Upper lobe of right lung (tissue), 1 donor: ENCODE measurements at regions not wholly inside any gene's neighbourhood (a gene's known extent, or its start where the extent isn't known, plus 50 kb on each side); places are given as distances from the start of the nearest gene placed in this dataset.

Experiments
- ATAC-seq: fragments of 200-7000 bp; cut with Tn5 transposase; one replicate; pipeline ENCODE4 v1.9.1; 2020; ENCODE audit warnings: mild to moderate bottlenecking, moderate library complexity
- DNase-seq: peaks from one replicate; pipeline ENCODE4 v3.0.0-alpha.2; 2020
- H3K27ac ChIP-seq: fragments of 200-600 bp; one replicate; pipeline ENCODE4 v1.8.0; 2022
- H3K27me3 ChIP-seq: fragments of 200-600 bp; one replicate; pipeline ENCODE4 v1.8.0; 2022; ENCODE audit warnings: mild to moderate bottlenecking
- H3K36me3 ChIP-seq: fragments of 200-600 bp; one replicate; pipeline ENCODE4 v1.8.0; 2022
- H3K4me1 ChIP-seq: fragments of 200-600 bp; one replicate; pipeline ENCODE4 v1.8.0; 2022
- H3K4me3 ChIP-seq: fragments of 200-600 bp; one replicate; pipeline ENCODE4 v1.8.0; 2022; ENCODE audit warnings: mild to moderate bottlenecking
- H3K9me3 ChIP-seq: fragments of 200-600 bp; one replicate; pipeline ENCODE4 v1.8.0; 2022
- CTCF ChIP-seq: fragments of 200-600 bp; IDR thresholded peaks from one replicate; pipeline ENCODE4 v1.8.0; 2022; ENCODE audit warnings: antibody characterized with exemption
- intact Hi-C: fragments of 100-400 bp; cut with DNase I; formaldehyde crosslinking; loops from one replicate; pipeline ENCODE4 v1.11.0; 2022
- donor health status: DM: no; HTN: yes; CAD: no; lungs with severe emphysema.

DNA sequence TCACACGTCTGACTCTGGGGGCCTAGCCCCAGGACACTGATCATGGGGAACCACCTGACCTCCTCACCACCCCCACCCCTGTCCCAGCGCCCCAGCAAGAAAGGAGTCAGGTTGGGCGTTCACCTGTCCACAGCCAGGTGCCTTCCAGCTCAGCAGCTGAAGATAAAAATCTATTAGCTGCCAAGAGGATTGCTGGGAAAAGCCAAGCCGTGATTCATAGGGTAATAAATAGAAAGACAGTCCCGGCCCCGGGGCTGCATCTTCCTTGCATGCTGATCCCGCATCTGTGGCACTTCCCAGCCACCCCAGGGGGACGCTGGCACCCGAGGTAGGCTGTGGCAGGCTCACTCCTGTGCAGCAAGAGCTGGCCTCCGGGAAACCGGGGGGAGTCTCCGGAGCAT is 70.2 kb upstream of the NCOR2 start:
- no peak for DNase-seq
- Histone ChIP-seq H3K4me3 (no peak overlapping the region), H3K9me3 (no peaks in the 10 kb centered on the region), H3K27ac (no peak overlapping the region), H3K27me3 (no peaks in the 10 kb centered on the region), H3K36me3 (no peaks in the 10 kb centered on the region), H3K4me1 (peaks cover 21% of the 10 kb centered on the region)
- intact Hi-C loops: no loop called here
- no peak for ATAC-seq
- no peak for TF ChIP-seq CTCF

- H3K36me3 ChIP-seq: no peaks in the 10 kb centered on the region
- no peak for TF ChIP-seq CTCF
- intact Hi-C loops: no loop called here
- no peak overlapping the region for H3K27ac ChIP-seq
- H3K27me3 ChIP-seq: no peaks in the 10 kb centered on the region
- H3K9me3 ChIP-seq: no peaks in the 10 kb centered on the region
- peaks cover 21% of the 10 kb centered on the region for H3K4me1 ChIP-seq
- ATAC-seq (no peak), DNase-seq (no peak)
- H3K4me3 ChIP-seq: no peak overlapping the region
Observed at GRCh38 chr12:124637163-124637562, 69.8 kb upstream of the NCOR2 start.

GRCh38 chr12:124636138-124636978 is 68.9 kb upstream of the NCOR2 start:
- H3K36me3 ChIP-seq: no peaks in the 10 kb centered on the region
- TF ChIP-seq CTCF: no peak
- no peak overlapping the region for H3K27ac ChIP-seq
- peaks cover 21% of the 10 kb centered on the region for H3K4me1 ChIP-seq
- ATAC-seq: no peak
- H3K27me3 ChIP-seq: no peaks in the 10 kb centered on the region
- no peak for DNase-seq
- no peaks in the 10 kb centered on the region for H3K9me3 ChIP-seq
- H3K4me3 ChIP-seq: no peak overlapping the region
- intact Hi-C loops: no loop called here

- no peak overlapping the region for H3K4me3 ChIP-seq
- H3K4me1 ChIP-seq: peaks cover 18% of the 10 kb centered on the region
- TF ChIP-seq CTCF: no peak
- no peak for DNase-seq
- no peaks in the 10 kb centered on the region for H3K27me3 ChIP-seq
- intact Hi-C loops: no loop called here
- no peaks in the 10 kb centered on the region for H3K9me3 ChIP-seq
- H3K36me3 ChIP-seq: no peaks in the 10 kb centered on the region
- no peak overlapping the region for H3K27ac ChIP-seq
- no peak for ATAC-seq
Observed at GRCh38 chr12:124635316-124635715, 67.9 kb upstream of the NCOR2 start.

- DNase-seq (no peak), ATAC-seq (peak; percentile 76)
- intact Hi-C loops: no loop called here
- no peaks in the 10 kb centered on the region for H3K27me3 ChIP-seq
- H3K36me3 ChIP-seq: no peaks in the 10 kb centered on the region
- TF ChIP-seq CTCF: no peak
- no peak overlapping the region for H3K4me3 ChIP-seq
- no peak overlapping the region for H3K27ac ChIP-seq
- peaks cover 10% of the 10 kb centered on the region for H3K4me1 ChIP-seq
- no peaks in the 10 kb centered on the region for H3K9me3 ChIP-seq
Observed at GRCh38 chr12:124633365-124634362, 66.3 kb upstream of the NCOR2 start.
